ENCODE measurements at regions not wholly inside any gene's neighbourhood (a gene's known extent, or its start where the extent isn't known, plus 50 kb on each side); places are given as distances from the start of the nearest gene placed in this dataset.
"Not testable (repeated sequence)": the region's sequence is repeated elsewhere in the genome, so short reads cannot be mapped to it uniquely, and the experiment has no call there.

DNA sequence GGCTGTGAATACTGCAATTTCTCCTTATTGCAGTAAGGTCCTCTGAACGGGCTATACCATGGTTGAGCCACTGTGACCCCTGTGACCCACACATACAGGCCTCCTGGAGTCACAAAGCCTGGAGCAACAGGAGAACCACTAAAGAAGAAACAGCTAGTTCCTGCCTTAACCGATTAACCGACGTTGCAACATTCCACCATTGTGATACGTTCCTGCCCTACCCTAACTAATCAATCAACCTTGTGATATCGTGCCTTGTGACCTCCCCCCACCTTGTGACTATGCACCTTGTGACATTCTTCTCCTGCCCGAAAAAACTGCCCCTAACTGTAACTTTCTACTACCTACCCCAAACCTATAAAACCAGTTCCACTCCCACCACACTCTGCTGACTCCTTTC lies 301.5 kb upstream of the MAGEB16 start:
- TF ChIP-seq, protein P1, sequence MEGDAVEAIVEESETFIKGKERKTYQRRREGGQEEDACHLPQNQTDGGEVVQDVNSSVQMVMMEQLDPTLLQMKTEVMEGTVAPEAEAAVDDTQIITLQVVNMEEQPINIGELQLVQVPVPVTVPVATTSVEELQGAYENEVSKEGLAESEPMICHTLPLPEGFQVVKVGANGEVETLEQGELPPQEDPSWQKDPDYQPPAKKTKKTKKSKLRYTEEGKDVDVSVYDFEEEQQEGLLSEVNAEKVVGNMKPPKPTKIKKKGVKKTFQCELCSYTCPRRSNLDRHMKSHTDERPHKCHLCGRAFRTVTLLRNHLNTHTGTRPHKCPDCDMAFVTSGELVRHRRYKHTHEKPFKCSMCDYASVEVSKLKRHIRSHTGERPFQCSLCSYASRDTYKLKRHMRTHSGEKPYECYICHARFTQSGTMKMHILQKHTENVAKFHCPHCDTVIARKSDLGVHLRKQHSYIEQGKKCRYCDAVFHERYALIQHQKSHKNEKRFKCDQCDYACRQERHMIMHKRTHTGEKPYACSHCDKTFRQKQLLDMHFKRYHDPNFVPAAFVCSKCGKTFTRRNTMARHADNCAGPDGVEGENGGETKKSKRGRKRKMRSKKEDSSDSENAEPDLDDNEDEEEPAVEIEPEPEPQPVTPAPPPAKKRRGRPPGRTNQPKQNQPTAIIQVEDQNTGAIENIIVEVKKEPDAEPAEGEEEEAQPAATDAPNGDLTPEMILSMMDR (conservative IDR thresholded peaks at IDR 0.05 in 1 of 2, IDR thresholded peaks at IDR 0.05 in 1 of 2; ENCODE audit: low read depth in 1 of 2, low read length in 2 of 2): not testable (repeated sequence)
- not testable (repeated sequence) for TF ChIP-seq EZH2 (IDR thresholded peaks at IDR 0.05; ENCODE audit: low read length, missing control alignments)
